Activated naive CD4-positive, alpha-beta T cell treated with anti-CD3 and anti-CD28 coated beads, Interleukin-2, amount 50 U/mL, for 24 hours (primary cell): ENCODE measurements at regions not wholly inside any gene's neighbourhood (a gene's known extent, or its start where the extent isn't known, plus 50 kb on each side); places are given as distances from the start of the nearest gene placed in this dataset.

Experiments
- H3K27ac Mint-ChIP-seq: one replicate; pipeline ENCODE4 v1.8.0; 2021; ENCODE audit warnings: mild to moderate bottlenecking, mixed read lengths
- H3K27me3 Mint-ChIP-seq: one replicate; pipeline ENCODE4 v1.8.0; 2021; ENCODE audit warnings: mixed read lengths
- H3K36me3 Mint-ChIP-seq: one replicate; pipeline ENCODE4 v1.8.0; 2021; ENCODE audit warnings: mixed read lengths
- H3K4me1 Mint-ChIP-seq: one replicate; pipeline ENCODE4 v1.8.0; 2021; ENCODE audit warnings: mixed read lengths
- H3K4me3 Mint-ChIP-seq: one replicate; pipeline ENCODE4 v1.8.0; 2021; ENCODE audit warnings: mild to moderate bottlenecking, mixed read lengths
- H3K9me3 Mint-ChIP-seq: one replicate; pipeline ENCODE4 v1.8.0; 2021; ENCODE audit warnings: mixed read lengths

DNA sequence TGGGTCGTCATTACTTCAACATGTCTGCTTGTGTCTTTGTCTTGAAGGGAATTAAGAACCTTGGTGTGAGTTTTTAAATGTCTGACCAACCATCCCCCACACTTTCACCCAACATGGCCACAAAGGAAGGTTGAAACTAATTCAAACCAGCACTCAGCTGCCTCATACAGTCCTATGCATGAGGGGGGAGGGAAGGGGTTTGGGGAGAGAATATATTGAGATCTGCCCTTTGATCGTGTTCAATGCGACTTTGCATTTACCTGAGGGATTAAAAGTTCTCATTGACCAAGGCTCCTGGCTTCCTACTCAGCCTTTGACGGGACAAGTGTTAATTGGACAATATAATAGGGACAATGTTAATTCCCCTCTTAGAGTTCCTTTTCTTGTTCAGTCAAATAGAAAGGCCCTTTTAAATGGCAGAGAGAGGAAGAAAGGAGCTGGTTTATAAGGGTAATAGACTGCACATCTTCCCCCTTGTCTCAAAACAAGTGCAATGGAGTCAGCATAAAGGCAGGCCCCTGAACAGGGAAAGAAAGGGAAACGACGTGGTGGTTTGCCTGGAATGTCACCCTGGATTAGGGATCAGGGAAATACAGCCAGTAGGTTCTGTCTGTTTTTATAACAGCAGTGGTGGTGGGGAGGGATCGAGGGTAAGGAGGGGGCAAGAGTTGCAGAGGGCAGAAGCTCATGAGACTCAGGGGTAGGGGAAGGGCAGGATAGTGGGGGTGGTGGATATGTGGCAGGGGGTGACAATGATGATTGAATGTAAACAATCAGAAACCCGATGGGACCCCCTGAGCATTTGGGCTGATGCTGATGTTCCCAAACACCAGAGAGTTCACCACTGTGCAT lies 198.7 kb downstream of the MYCN start:
- Mint-ChIP-seq H3K4me1 (no peaks in the 10 kb centered on the region), H3K36me3 (no peaks in the 10 kb centered on the region), H3K27me3 (no peaks in the 10 kb centered on the region), H3K9me3 (no peaks in the 10 kb centered on the region), H3K4me3 (no peak overlapping the region), H3K27ac (no peak overlapping the region)

DNA sequence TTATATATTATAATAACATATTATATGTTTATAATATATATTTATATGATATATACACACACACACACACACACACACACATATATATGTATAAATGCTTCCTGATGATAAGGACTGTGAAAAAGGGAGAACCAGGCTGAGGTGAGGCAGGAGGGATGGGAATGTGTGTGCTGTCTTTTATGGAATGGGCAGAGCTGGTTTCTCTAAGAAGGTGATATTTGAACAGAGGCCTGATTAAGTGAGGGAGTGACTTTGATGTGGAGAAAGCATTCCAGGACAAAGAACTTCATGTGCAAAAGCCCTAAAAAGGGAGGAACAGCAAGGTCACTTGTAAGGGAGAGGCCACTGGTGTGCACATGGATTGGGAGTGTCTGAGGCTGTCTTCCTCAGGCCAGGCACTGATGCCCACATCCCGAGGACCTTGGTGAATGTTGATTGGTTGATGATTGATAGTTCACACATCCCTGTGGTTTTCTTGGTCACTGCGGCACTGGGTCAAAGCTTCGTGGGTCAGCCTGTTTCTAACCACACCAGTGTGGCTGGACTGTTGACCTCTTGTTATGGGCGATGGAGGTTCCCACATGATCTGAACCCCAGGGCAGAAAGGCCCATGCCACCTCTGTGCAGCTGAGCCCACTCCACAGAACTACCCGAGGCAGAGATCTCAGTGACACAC lies 196.9 kb downstream of the MYCN start:
- H3K36me3 Mint-ChIP-seq, result no peaks in the 10 kb centered on the region
- no peak overlapping the region for H3K27ac Mint-ChIP-seq
- peaks cover 4% of the 10 kb centered on the region for H3K9me3 Mint-ChIP-seq
- H3K27me3 Mint-ChIP-seq, result no peaks in the 10 kb centered on the region
- no peak overlapping the region for H3K4me3 Mint-ChIP-seq
- H3K4me1 Mint-ChIP-seq, result no peaks in the 10 kb centered on the region

DNA sequence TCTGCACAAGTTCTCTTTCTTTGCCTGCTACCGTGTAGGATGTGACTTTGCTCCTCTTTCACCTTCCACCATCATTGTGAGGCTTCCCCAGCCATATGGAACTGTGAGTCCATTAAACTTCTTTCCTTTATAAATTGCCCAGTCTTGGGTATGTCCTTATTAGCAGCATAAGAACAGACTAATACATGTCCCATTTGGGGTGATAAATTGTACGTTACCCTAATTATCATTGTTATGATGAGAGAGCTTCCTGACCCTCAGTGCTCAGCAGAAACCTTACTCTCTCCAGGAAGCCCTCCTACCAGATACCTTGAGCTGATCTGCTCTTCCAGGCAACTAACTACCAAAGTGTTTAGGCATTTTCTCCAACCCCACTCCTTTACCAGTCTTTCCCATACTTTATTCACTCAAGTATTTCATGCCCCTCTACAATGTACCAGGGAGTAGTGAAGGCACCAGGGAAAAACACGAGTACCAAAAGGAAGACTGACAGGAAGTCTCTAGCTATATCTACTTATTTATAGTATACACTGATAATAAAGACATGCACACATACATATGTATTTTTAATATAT lies 196.2 kb downstream of the MYCN start:
- no peaks in the 10 kb centered on the region for H3K4me1 Mint-ChIP-seq
- peaks cover 4% of the 10 kb centered on the region for H3K9me3 Mint-ChIP-seq
- no peak overlapping the region for H3K27ac Mint-ChIP-seq
- H3K36me3 Mint-ChIP-seq, result no peaks in the 10 kb centered on the region
- H3K27me3 Mint-ChIP-seq, result no peaks in the 10 kb centered on the region
- no peak overlapping the region for H3K4me3 Mint-ChIP-seq

DNA sequence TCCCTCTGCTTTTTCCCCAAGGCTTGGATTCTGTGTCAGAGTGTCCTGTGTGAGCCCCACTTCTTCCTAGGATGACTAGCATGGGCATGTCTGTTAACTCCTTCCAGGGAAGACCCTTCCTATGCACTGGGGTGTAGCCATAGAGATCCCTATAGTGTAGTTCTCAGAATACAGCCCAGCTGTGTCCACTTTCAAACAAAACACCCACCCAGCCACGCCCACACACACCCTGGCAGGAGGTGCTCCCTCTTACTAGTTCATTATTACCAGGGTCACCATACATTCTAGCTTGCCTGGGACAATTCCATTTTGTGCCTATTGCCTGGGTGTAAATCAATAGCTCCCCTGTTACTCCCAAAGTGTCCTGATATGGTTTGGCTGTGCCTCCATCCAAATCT lies 195.6 kb downstream of the MYCN start:
- Mint-ChIP-seq H3K27ac (no peak overlapping the region), H3K36me3 (no peaks in the 10 kb centered on the region), H3K27me3 (no peaks in the 10 kb centered on the region), H3K9me3 (peaks cover 4% of the 10 kb centered on the region), H3K4me1 (no peaks in the 10 kb centered on the region), H3K4me3 (no peak overlapping the region)

DNA sequence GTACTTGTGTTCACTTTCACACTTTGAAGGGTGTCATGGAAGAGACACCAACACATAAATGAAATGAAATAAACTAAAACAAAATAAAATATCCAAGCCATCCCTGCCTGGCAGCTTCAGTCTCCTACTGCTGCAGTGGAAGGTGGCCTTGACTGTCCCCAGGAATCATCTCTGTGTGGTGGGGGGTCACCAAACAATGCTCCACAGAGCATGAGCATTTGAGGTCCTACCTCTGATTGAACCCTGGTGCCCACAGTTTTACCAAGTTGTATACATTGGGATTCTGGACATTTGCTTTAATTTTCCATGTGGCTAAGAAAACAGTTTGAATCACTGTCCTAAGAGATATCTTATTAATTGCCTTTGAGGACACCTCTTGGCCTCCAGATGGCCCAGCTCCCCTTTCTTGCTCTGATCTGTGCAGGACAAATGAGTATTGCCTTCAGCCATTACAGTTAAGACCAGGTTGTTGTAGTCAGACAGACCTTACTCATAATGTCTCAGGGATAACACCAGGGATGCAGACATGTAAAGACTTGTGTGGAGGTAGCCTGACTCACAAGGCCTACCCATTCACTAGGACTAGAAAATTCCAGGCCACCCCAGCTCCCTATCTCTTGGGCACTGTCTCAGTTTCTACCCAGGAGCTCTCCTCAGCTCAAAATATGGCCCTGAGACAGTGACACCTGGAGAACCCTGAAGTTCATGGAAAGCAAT lies 195.0 kb downstream of the MYCN start:
- Mint-ChIP-seq H3K27ac (no peak overlapping the region), H3K9me3 (peaks cover 4% of the 10 kb centered on the region), H3K36me3 (no peaks in the 10 kb centered on the region), H3K4me3 (no peak overlapping the region), H3K4me1 (no peaks in the 10 kb centered on the region), H3K27me3 (no peaks in the 10 kb centered on the region)

DNA sequence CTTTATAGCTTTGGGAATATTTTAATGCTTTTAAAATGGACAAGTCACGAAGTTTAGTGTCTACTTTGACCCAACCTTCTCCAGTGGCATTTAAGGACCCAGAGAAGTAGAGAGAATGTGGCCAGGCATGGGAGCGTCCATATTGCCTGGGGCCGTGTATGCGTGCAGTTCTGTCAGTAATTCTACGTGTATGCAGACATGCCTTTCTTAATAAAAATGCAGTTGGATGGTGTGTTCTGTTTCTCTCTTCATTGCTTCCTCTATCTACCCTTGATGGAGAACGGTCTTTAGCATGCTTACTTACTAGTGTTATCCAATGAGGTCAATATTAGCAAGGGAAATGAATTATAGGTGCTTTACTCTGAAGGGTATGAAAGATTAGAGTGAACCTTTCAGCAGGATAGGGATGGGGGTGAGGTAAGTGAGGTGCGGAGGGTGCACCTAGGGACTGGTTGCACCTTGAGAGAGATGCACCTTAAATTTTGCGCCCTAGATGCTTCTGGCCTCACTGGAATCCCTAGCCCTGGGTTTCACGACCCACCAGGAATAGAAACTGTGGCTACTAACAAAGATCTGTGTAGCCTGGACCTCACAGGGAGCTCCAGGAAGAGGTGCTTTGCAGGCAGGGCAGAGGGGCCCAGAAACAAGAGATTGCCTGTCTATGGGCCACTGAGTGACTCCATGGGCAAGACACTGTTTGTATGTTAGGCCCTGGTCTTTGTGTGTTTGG lies 194.3 kb downstream of the MYCN start:
- no peaks in the 10 kb centered on the region for H3K36me3 Mint-ChIP-seq
- H3K4me1 Mint-ChIP-seq, result no peaks in the 10 kb centered on the region
- no peaks in the 10 kb centered on the region for H3K27me3 Mint-ChIP-seq
- H3K4me3 Mint-ChIP-seq, result no peak overlapping the region
- H3K9me3 Mint-ChIP-seq, result peaks cover 4% of the 10 kb centered on the region
- no peak overlapping the region for H3K27ac Mint-ChIP-seq

DNA sequence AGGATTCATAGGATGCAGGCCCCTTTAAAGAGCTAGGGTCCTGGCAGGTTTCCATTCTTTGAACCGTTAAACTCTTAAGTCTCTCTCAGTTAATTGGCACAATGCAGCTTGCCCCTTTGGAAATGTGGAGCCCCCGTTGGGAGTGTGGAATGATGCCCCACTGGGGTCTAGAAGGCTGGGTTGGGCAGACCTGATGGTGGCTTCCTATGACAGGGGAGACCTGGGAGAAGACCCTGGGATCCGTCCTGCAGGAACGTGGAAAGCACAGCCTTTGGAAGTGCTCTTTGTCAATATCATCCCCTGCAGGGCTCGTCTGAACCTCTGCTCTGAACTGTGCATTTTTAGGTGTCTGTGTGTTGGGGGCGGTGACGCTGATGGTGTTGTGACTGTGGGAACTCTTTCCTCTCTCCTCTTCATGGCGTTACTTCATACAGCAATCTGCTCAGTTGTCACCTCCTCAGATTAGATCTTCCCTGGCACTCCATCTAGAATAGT lies 190.6 kb downstream of the MYCN start:
- Mint-ChIP-seq H3K27ac (no peak overlapping the region), H3K9me3 (peaks cover 4% of the 10 kb centered on the region), H3K36me3 (no peaks in the 10 kb centered on the region), H3K4me3 (no peak overlapping the region), H3K4me1 (no peaks in the 10 kb centered on the region), H3K27me3 (no peaks in the 10 kb centered on the region)

DNA sequence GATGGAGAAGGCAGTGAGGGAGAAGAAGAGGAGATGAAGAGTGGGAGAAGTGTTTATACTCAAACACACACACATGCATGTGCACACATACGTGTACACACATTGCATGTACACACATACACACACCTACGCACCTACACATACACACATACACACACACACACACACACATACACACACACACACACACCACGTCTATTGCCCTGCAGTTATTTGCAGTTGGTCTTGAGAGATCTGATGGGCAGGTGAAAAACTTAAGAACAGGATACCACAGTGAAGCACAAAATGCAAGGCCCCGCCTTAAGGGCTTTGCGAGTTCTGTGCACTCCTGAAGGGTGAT lies 190.2 kb downstream of the MYCN start:
- no peaks in the 10 kb centered on the region for H3K36me3 Mint-ChIP-seq
- no peak overlapping the region for H3K27ac Mint-ChIP-seq
- peaks cover 4% of the 10 kb centered on the region for H3K9me3 Mint-ChIP-seq
- H3K4me1 Mint-ChIP-seq, result no peaks in the 10 kb centered on the region
- H3K27me3 Mint-ChIP-seq, result no peaks in the 10 kb centered on the region
- no peak overlapping the region for H3K4me3 Mint-ChIP-seq

DNA sequence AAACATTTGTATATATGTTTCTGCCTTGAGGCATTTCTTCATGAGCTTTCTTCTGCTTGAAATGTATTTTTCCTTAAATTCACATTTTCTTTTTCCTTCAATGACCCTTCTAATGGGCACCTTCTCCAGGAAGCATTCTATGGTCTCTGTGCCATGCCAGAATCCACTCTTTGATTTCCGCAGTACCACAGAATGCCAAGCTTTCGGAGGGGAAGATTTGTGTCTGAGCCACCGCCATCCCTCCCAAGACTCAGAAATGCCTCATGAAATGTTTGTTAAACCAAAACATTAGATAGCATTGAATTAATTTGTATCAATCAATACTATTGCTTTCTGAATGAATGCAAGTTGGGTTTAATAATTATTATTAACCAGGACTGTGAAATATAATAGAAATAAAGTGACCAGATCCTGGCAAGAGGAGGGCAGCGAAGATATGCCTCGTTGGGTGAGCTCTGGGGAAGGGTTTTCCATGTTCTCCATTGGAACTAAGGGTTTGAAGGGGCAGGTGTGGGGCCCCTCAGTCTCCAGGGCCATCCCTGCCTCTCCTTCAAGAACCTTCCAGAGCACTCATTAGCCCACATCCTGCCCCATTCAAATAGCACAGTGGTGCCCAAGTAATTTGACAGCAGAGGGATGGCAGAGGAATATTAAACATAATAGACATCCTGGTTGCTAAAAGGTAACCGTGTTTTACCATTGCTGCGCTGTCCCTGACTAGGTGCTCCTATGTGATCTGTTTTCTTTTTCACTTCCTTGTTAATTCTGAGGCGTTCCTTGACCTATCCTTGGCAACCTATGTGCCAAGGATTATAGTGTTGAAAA lies 189.6 kb downstream of the MYCN start:
- Mint-ChIP-seq H3K9me3 (peaks cover 4% of the 10 kb centered on the region), H3K27me3 (no peaks in the 10 kb centered on the region), H3K4me1 (no peaks in the 10 kb centered on the region), H3K27ac (no peak overlapping the region), H3K4me3 (no peak overlapping the region), H3K36me3 (no peaks in the 10 kb centered on the region)

DNA sequence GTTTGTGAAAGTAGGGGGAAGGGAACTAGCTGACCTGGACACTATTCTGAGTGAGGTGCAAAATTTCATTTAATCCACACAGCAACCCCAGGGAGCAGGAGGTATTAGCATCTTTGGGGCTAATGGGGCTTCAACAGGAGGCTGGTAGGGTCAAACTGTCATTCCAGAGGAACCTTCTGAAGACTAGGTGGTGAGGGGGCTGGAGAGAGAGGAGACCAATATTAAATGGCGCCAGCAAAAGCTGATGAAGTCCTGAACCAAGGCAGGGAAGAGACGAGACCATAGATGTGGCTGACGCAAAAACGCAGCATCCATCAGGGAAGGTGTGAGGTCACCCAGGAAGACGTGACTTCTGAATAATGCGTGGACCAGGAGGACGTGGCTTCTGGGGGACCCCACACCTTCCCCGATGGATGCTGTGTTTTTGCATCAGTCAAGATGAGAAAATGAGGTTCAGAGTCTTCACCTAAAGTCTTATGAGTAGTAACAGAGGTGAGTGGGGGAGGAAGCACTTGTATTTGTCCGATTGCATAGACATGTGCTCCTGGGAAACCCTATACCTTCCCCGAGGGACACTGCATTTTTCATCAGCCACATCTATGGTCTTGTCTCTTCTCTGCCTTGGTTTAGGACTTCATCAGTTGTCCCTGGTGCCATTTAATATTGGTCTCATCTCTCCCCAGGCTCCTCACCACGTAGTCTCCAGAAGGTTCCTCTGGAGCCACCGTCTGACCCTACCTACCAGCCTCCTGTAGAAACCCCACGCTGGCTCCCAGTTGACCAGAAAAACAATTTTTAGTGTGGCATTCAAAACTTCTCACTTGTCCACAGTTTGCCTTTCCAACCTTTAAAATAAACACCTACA lies 188.6 kb downstream of the MYCN start:
- H3K4me3 Mint-ChIP-seq, result no peak overlapping the region
- peaks cover 4% of the 10 kb centered on the region for H3K9me3 Mint-ChIP-seq
- no peaks in the 10 kb centered on the region for H3K4me1 Mint-ChIP-seq
- no peak overlapping the region for H3K27ac Mint-ChIP-seq
- H3K27me3 Mint-ChIP-seq, result no peaks in the 10 kb centered on the region
- no peaks in the 10 kb centered on the region for H3K36me3 Mint-ChIP-seq

DNA sequence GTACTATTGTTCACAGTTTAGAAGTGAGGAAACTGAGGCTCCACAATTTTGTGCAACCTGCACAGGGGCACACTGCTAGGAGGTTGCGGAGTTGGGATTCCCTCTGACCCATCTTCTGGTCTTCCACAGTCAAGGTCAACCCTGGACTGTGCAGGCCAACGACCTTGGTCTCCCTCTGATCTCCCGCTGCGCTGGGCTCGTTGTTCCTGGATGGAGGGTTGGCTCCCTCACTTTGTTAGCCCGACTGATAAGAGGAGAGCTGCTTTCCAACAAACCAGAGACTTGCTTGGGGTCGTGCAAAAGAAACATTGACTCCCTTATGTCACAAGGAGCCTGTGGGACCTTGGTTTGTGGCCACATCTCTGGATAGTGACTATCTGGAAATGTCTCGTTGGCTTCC lies 187.6 kb downstream of the MYCN start:
- H3K4me3 Mint-ChIP-seq, result no peak overlapping the region
- H3K27ac Mint-ChIP-seq, result no peak overlapping the region
- no peaks in the 10 kb centered on the region for H3K27me3 Mint-ChIP-seq
- no peaks in the 10 kb centered on the region for H3K36me3 Mint-ChIP-seq
- peaks cover 2% of the 10 kb centered on the region for H3K9me3 Mint-ChIP-seq
- no peaks in the 10 kb centered on the region for H3K4me1 Mint-ChIP-seq

DNA sequence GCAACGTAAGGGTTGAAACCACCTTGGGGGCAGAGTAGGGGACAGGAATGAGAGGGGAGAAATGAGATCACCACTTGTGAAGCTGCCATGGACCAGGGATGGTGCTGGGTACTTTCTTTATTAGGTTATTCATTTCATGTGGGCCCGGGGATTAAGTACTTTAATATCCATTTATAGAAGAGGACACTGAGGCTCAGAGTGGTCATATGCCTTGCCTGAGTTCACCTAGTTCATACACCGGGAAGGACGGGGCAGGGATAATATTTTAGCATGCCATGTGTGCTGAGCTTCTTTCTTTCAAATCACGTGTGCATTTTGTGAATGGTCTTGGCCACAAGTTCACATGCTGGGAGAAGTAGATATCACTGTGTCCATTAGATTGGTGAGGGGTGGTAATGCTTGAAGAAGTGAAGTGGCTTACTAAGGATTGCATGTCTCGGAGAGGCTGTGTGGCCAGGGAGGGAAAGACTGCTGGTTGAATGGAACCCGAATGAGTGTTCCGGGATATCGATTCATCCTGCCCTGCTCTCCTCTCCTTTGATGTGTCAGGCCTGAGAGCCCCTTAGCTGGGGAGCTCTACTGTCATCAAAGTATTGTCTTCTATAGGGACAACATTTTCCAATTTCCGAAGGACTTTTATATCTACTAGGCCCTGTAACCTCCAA lies 187.1 kb downstream of the MYCN start:
- no peaks in the 10 kb centered on the region for H3K9me3 Mint-ChIP-seq

DNA sequence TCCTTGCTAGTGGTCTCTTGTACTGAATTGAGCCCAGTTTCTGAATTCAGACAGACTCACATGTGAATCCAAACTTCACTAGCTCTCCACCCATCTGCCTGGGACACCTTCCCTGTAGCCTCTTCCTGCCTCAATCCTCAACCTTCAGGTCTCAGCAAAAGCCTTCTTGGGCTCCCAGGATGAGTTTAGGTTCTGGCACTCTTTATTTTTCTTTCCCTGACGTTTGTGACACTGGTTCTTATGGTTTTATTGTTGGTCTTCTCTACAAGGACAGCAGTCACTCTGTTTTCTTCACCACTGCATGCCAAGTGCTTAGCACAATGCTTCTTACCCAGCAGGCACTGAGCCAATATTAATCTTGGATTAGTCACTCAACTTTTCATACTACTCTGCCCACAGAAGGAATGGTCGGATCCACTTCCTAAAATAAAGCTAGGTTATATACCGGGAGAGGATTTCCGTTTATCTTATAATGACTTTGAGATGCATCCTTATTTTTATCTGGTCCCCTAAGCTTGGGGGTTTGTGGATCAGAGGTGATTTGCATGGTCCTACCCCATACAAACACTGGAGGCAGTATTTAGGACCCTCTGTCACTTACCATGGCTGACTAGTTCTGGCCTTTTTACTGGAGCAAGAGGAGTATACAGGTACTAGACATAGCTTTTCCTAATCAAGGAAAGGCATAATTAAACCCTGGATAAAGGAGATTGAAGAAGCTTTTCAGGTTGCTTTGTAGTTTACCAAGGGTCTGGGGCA lies 186.3 kb downstream of the MYCN start:
- no peak overlapping the region for H3K27ac Mint-ChIP-seq
- H3K4me1 Mint-ChIP-seq, result no peaks in the 10 kb centered on the region

More for the DNA sequence above, 187.1 kb downstream of the MYCN start:
- no peaks in the 10 kb centered on the region for H3K27me3 Mint-ChIP-seq
- no peaks in the 10 kb centered on the region for H3K4me1 Mint-ChIP-seq
- H3K4me3 Mint-ChIP-seq, result no peak overlapping the region
- no peaks in the 10 kb centered on the region for H3K36me3 Mint-ChIP-seq
- no peak overlapping the region for H3K27ac Mint-ChIP-seq

More for the DNA sequence above, 186.3 kb downstream of the MYCN start:
- no peak overlapping the region for H3K4me3 Mint-ChIP-seq
- no peaks in the 10 kb centered on the region for H3K9me3 Mint-ChIP-seq
- no peaks in the 10 kb centered on the region for H3K36me3 Mint-ChIP-seq
- H3K27me3 Mint-ChIP-seq, result no peaks in the 10 kb centered on the region
